Type B pancreatic cell (in vitro differentiated cells): ENCODE measurements at regions not wholly inside any gene's neighbourhood (a gene's known extent, or its start where the extent isn't known, plus 50 kb on each side); places are given as distances from the start of the nearest gene placed in this dataset.
"Not testable (repeated sequence)": the region's sequence is repeated elsewhere in the genome, so short reads cannot be mapped to it uniquely, and the experiment has no call there.

Experiments used
- DNase-seq: peaks from one replicate; pipeline ENCODE4 v3.0.0; 2021; ENCODE audit warnings: mixed read lengths; ENCODE audit not compliant: unreplicated experiment; ENCODE audit errors: extremely low spot score
- H3K27ac Mint-ChIP-seq: 2 replicates; pipeline ENCODE4 v1.8.0; 2021; ENCODE audit warnings: mild to moderate bottlenecking, mixed read lengths
- H3K27me3 Mint-ChIP-seq: 2 replicates; pipeline ENCODE4 v1.8.0; 2021; ENCODE audit warnings: mixed read lengths
- H3K36me3 Mint-ChIP-seq: 2 replicates; pipeline ENCODE4 v1.8.0; 2021; ENCODE audit warnings: mixed read lengths
- H3K4me1 Mint-ChIP-seq: one replicate; pipeline ENCODE4 v1.8.0; 2021; ENCODE audit warnings: mixed read lengths; ENCODE audit not compliant: unreplicated experiment
- H3K4me3 Mint-ChIP-seq: 2 replicates; pipeline ENCODE4 v1.8.0; 2021; ENCODE audit warnings: mild to moderate bottlenecking, mixed read lengths
- H3K9me3 Mint-ChIP-seq: 2 replicates; pipeline ENCODE4 v1.8.0; 2021; ENCODE audit warnings: mixed read lengths
- CTCF ChIP-seq: fragments of 200-600 bp; sonication (generic); conservative IDR thresholded peaks from 2 replicates; pipeline ENCODE4 v1.5.0; 2021; ENCODE audit warnings: antibody characterized with exemption, mild to moderate bottlenecking

- Mint-ChIP-seq H3K27me3 (no peaks in the 10 kb centered on the region), H3K36me3 (no peaks in the 10 kb centered on the region), H3K4me3 (no peak overlapping the region), H3K4me1 (peaks cover 10% of the 10 kb centered on the region), H3K9me3 (no peaks in the 10 kb centered on the region), H3K27ac (no peak overlapping the region)
- TF ChIP-seq CTCF = peak; percentile 66
- no peak for DNase-seq
These were observed 74.8 kb upstream of the SMURF2 start for GRCh38 chr17:64736804-64737492.

- H3K4me1 Mint-ChIP-seq = peaks cover 5% of the 10 kb centered on the region
- H3K36me3 Mint-ChIP-seq = no peaks in the 10 kb centered on the region
- H3K27me3 Mint-ChIP-seq = no peaks in the 10 kb centered on the region
- no peak overlapping the region for H3K27ac Mint-ChIP-seq
- DNase-seq = no peak
- H3K4me3 Mint-ChIP-seq = no peak overlapping the region
- H3K9me3 Mint-ChIP-seq = no peaks in the 10 kb centered on the region
- TF ChIP-seq CTCF = no peak
These were observed 70.4 kb upstream of the SMURF2 start for GRCh38 chr17:64732336-64733006.

- H3K4me1 Mint-ChIP-seq, DNase-seq, H3K9me3 Mint-ChIP-seq, H3K4me3 Mint-ChIP-seq, H3K27me3 Mint-ChIP-seq, H3K36me3 Mint-ChIP-seq, H3K27ac Mint-ChIP-seq: not testable (repeated sequence)
These were observed 67.9 kb upstream of the SMURF2 start for GRCh38 chr17:64730023-64730422.

GRCh38 chr17:64729201-64729600, 67.1 kb upstream of the SMURF2 start:
- H3K36me3 Mint-ChIP-seq = no peaks in the 10 kb centered on the region
- no peak for TF ChIP-seq CTCF
- no peak overlapping the region for H3K4me3 Mint-ChIP-seq
- no peaks in the 10 kb centered on the region for H3K9me3 Mint-ChIP-seq
- H3K4me1 Mint-ChIP-seq = peaks cover 5% of the 10 kb centered on the region
- no peak overlapping the region for H3K27ac Mint-ChIP-seq
- H3K27me3 Mint-ChIP-seq = no peaks in the 10 kb centered on the region
- no peak for DNase-seq

- peaks cover 5% of the 10 kb centered on the region for H3K4me1 Mint-ChIP-seq
- DNase-seq = no peak
- no peaks in the 10 kb centered on the region for H3K9me3 Mint-ChIP-seq
- no peak for TF ChIP-seq CTCF
- no peaks in the 10 kb centered on the region for H3K27me3 Mint-ChIP-seq
- H3K27ac Mint-ChIP-seq = no peak overlapping the region
- no peaks in the 10 kb centered on the region for H3K36me3 Mint-ChIP-seq
- H3K4me3 Mint-ChIP-seq = no peak overlapping the region
These were observed 66.1 kb upstream of the SMURF2 start for GRCh38 chr17:64728041-64728695.

- H3K9me3 Mint-ChIP-seq, H3K27ac Mint-ChIP-seq, H3K4me3 Mint-ChIP-seq, H3K36me3 Mint-ChIP-seq, DNase-seq, H3K27me3 Mint-ChIP-seq, H3K4me1 Mint-ChIP-seq: not testable (repeated sequence)
These were observed 63.9 kb upstream of the SMURF2 start for GRCh38 chr17:64726025-64726424.

- H3K27me3 Mint-ChIP-seq, H3K36me3 Mint-ChIP-seq, H3K4me3 Mint-ChIP-seq, H3K27ac Mint-ChIP-seq, H3K9me3 Mint-ChIP-seq, DNase-seq, H3K4me1 Mint-ChIP-seq: not testable (repeated sequence)
These were observed 62.1 kb upstream of the SMURF2 start for GRCh38 chr17:64724246-64724645.
